ENCODE measurements at regions not wholly inside any gene's neighbourhood (a gene's known extent, or its start where the extent isn't known, plus 50 kb on each side); places are given as distances from the start of the nearest gene placed in this dataset.
"Not testable (repeated sequence)": the region's sequence is repeated elsewhere in the genome, so short reads cannot be mapped to it uniquely, and the experiment has no call there.

DNA sequence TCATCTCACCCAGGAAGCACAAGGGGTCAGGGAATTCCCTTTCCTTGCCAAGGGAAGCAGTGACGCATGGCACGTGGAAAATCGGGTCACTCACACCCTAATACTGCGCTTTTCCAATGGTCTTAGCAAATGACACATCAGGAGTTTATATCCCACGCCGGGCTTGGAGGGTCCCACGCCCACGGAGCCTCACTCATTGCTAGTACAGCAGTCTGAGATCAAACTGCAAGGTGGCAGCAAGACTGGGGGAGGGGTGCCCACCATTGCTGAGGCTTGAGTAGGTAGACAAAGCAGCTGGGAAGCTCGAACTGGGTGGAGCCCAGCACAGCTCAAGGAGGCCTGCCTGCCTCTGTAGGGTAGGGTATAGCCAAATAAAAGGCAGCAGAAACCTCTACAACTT, 691.1 kb upstream of the PCDH10 start:
- TF ChIP-seq EZH2phosphoT487 (IDR thresholded peaks at IDR 0.05; ENCODE audit: borderline replicate concordance, low read length); EZH2 (IDR thresholded peaks at IDR 0.05; ENCODE audit: low read length, unreplicated experiment): not testable (repeated sequence)
- TF ChIP-seq, protein P1, sequence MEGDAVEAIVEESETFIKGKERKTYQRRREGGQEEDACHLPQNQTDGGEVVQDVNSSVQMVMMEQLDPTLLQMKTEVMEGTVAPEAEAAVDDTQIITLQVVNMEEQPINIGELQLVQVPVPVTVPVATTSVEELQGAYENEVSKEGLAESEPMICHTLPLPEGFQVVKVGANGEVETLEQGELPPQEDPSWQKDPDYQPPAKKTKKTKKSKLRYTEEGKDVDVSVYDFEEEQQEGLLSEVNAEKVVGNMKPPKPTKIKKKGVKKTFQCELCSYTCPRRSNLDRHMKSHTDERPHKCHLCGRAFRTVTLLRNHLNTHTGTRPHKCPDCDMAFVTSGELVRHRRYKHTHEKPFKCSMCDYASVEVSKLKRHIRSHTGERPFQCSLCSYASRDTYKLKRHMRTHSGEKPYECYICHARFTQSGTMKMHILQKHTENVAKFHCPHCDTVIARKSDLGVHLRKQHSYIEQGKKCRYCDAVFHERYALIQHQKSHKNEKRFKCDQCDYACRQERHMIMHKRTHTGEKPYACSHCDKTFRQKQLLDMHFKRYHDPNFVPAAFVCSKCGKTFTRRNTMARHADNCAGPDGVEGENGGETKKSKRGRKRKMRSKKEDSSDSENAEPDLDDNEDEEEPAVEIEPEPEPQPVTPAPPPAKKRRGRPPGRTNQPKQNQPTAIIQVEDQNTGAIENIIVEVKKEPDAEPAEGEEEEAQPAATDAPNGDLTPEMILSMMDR (conservative IDR thresholded peaks at IDR 0.05; ENCODE audit: low read depth, low read length): not testable (repeated sequence)
